ENCODE measurements at regions not wholly inside any gene's neighbourhood (a gene's known extent, or its start where the extent isn't known, plus 50 kb on each side); places are given as distances from the start of the nearest gene placed in this dataset.

DNA sequence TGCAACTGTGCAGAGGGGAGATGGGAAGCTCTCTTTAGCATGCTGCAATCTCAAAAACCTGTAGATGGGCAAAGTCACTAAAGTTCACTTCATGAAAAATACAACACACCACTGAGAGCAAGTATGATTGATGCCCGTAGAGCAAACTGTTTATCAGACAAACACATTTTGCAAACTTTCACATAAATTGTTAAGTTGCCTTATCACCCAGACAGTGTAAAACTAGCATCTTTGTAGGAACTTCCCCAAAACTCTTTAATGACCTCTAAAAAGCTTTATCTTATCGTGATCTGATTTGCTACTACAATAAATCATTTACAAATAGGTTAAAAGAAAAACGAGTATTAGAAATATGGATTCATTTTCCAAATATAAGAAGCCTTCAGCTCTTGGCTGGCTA is 391.0 kb downstream of the LMO4 start:
- Histone ChIP-seq H3K36me3 (ENCODE audit: control insufficient read depth in 2 of 3, insufficient read depth in 3 of 3, low read length in 3 of 3) (no peaks in the 10 kb centered on the region), H3K4me1 (ENCODE audit: control insufficient read depth in 2 of 2, insufficient read depth in 2 of 2, low read length in 2 of 2) (no peaks in the 10 kb centered on the region), H3K27ac (ENCODE audit: low read depth, low read length) (no peak overlapping the region), H3K4me3 (ENCODE audit: low read length) (no peak overlapping the region), H3K27me3 (ENCODE audit: control insufficient read depth in 2 of 2, insufficient read depth in 2 of 2, low read length in 2 of 2) (no peaks in the 10 kb centered on the region), H3K9me3 (ENCODE audit: control insufficient read depth in 2 of 3, low read length in 3 of 3) (no peaks in the 10 kb centered on the region)
- ChIA-PET POLR2A (interaction anchor here (0.9 kb wide), 1 partner anchor 20 kb away, joined by 3 read pairs; no protein-coding TSS in a partner anchor), CTCF (no interaction called here)
- H3K27ac Mint-ChIP-seq, result no peak overlapping the region
- peaks cover 0 to 3% (median 0%) of the 10 kb centered on the region in 5 donors for H3K27me3 Mint-ChIP-seq
- no peaks in the 10 kb centered on the region for H3K4me1 Mint-ChIP-seq
- H3K4me3 Mint-ChIP-seq, result no peak overlapping the region
- intact Hi-C loops (cut with micrococcal nuclease), result no loop called here
- H3K9me3 Mint-ChIP-seq, result no peaks in the 10 kb centered on the region
- H3K36me3 Mint-ChIP-seq, result no peaks in the 10 kb centered on the region
- DNase-seq (no peak), ATAC-seq (no peak)

DNA sequence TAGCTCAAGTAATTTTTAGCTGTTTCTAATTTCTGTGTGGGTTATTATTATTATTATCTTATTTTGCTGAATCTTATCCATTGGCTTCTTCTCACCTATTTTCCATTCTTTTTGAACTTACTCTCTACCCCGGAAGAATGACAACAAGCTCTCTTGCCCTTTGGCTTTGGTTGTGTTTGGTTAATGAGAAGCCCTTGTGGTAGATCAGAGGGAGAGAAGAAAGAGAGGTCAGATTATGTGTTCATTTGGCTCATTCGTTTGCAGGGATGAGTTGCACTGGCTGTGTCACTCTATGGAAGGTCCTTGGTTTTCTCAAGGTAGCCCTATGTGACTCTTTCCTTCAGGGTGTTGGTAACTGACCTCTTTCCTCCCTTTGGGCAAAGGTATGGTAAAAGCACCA is 391.9 kb downstream of the LMO4 start:
- Mint-ChIP-seq H3K4me1 (no peaks in the 10 kb centered on the region), H3K36me3 (no peaks in the 10 kb centered on the region), H3K27me3 (peaks cover 0 to 3% (median 0%) of the 10 kb centered on the region in 5 donors), H3K27ac (no peak overlapping the region), H3K4me3 (no peak overlapping the region), H3K9me3 (peaks cover 0 to 5% (median 0%) of the 10 kb centered on the region in 11 donors)
- Histone ChIP-seq H3K4me1 (ENCODE audit: control insufficient read depth in 2 of 2, insufficient read depth in 2 of 2, low read length in 2 of 2) (no peaks in the 10 kb centered on the region), H3K9me3 (ENCODE audit: control insufficient read depth in 2 of 3, low read length in 3 of 3) (no peaks in the 10 kb centered on the region), H3K36me3 (ENCODE audit: control insufficient read depth in 2 of 3, insufficient read depth in 3 of 3, low read length in 3 of 3) (no peaks in the 10 kb centered on the region), H3K27ac (ENCODE audit: low read depth, low read length) (no peak overlapping the region), H3K27me3 (ENCODE audit: control insufficient read depth in 2 of 2, insufficient read depth in 2 of 2, low read length in 2 of 2) (no peaks in the 10 kb centered on the region), H3K4me3 (ENCODE audit: low read length) (no peak overlapping the region)
- POLR2A ChIA-PET, result no interaction called here
- intact Hi-C loops (cut with micrococcal nuclease), result no loop called here
- ATAC-seq, result no peak
- CTCF ChIA-PET, result interaction anchor here (0.6 kb wide), 1 partner anchor 24 kb away, joined by 3 read pairs; no protein-coding TSS in a partner anchor
- no peak for DNase-seq

GRCh38 chr1:87723193-87723592 is 394.5 kb downstream of the LMO4 start:
- DNase-seq, result no peak
- CTCF ChIA-PET, result no interaction called here
- no peak overlapping the region for H3K27ac Mint-ChIP-seq

GRCh38 chr1:87728169-87728568 is 399.5 kb downstream of the LMO4 start:
- CTCF ChIA-PET, result no interaction called here
- Histone ChIP-seq H3K27ac (ENCODE audit: low read depth, low read length) (no peak overlapping the region), H3K4me1 (ENCODE audit: control insufficient read depth in 2 of 2, insufficient read depth in 2 of 2, low read length in 2 of 2) (no peaks in the 10 kb centered on the region), H3K36me3 (ENCODE audit: control insufficient read depth in 2 of 3, insufficient read depth in 3 of 3, low read length in 3 of 3) (no peaks in the 10 kb centered on the region), H3K4me3 (ENCODE audit: low read length) (no peak overlapping the region), H3K27me3 (ENCODE audit: control insufficient read depth in 2 of 2, insufficient read depth in 2 of 2, low read length in 2 of 2) (no peaks in the 10 kb centered on the region), H3K9me3 (ENCODE audit: control insufficient read depth in 2 of 3, low read length in 3 of 3) (no peaks in the 10 kb centered on the region)
- peaks cover 0 to 5% (median 3%) of the 10 kb centered on the region in 5 donors for H3K27me3 Mint-ChIP-seq
- ATAC-seq (no peak), DNase-seq (no peak)
- intact Hi-C loops (cut with micrococcal nuclease), result no loop called here
- H3K4me1 Mint-ChIP-seq, result no peaks in the 10 kb centered on the region
- H3K4me3 Mint-ChIP-seq, result no peak overlapping the region
- H3K9me3 Mint-ChIP-seq, result peaks cover 0 to 5% (median 0%) of the 10 kb centered on the region in 11 donors
- H3K36me3 Mint-ChIP-seq, result no peaks in the 10 kb centered on the region
- POLR2A ChIA-PET, result no interaction called here
- H3K27ac Mint-ChIP-seq, result no peak overlapping the region

More at GRCh38 chr1:87723193-87723592, 394.5 kb downstream of the LMO4 start:
- H3K27me3 Mint-ChIP-seq, result peaks cover 0 to 3% (median 0%) of the 10 kb centered on the region in 5 donors
- H3K27ac ChIP-seq (ENCODE audit: low read depth, low read length), result no peak overlapping the region
- H3K4me3 ChIP-seq (ENCODE audit: low read length), result no peak overlapping the region
- no peaks in the 10 kb centered on the region for H3K9me3 ChIP-seq (ENCODE audit: control insufficient read depth in 2 of 3, low read length in 3 of 3)
- no peaks in the 10 kb centered on the region for H3K27me3 ChIP-seq (ENCODE audit: control insufficient read depth in 2 of 2, insufficient read depth in 2 of 2, low read length in 2 of 2)
- H3K9me3 Mint-ChIP-seq, result peaks cover 0 to 5% (median 0%) of the 10 kb centered on the region in 11 donors
- H3K36me3 ChIP-seq (ENCODE audit: control insufficient read depth in 2 of 3, insufficient read depth in 3 of 3, low read length in 3 of 3), result no peaks in the 10 kb centered on the region
- no peaks in the 10 kb centered on the region for H3K36me3 Mint-ChIP-seq
- intact Hi-C loops (cut with micrococcal nuclease), result no loop called here
- no peaks in the 10 kb centered on the region for H3K4me1 ChIP-seq (ENCODE audit: control insufficient read depth in 2 of 2, insufficient read depth in 2 of 2, low read length in 2 of 2)
- H3K4me1 Mint-ChIP-seq, result no peaks in the 10 kb centered on the region
- POLR2A ChIA-PET, result no interaction called here
- ATAC-seq, result no peak
- no peak overlapping the region for H3K4me3 Mint-ChIP-seq

DNA sequence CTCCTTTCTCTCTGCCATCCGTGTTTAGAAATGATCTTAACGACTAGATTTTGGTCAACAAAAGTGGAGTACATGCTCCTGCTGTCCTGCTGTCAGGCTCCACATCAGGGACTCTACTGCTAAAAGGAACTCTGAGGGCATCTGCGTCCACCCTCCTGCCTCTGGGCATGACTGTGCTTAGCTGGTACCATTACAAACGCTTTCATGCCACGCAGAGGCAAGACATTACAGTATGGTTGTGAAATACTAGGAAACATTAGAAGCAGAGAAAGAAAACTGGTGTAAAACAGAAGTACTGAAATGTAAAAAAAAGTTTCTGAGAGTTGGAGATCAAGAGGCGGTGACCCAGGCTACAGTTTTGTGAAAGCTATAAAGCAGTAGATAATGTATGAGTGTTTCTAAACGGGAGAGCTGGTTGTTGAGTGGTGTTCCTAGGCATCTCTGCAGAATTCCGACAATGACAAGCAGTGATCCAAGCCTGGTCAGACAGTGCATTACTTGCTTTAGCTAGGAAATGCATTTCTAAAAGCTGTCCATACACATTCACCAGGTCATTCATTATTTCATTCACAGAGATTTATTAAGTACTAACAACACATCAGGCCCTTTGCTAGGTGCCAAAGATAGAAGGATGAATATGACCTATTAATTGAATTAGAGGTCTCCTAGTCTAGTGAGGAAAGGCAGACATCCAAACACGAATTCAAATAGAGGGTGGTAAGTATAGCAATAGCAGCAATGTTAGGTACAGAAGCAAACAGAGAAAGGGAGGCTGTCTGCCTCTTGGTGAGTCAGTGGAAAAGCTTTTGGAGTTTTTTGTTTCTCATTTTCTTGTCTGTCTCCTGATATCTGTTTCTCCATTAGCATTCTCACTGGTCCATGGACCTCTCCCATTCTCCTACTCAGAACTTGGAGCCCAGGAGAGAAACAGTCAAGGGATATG is 401.9 kb downstream of the LMO4 start:
- Mint-ChIP-seq H3K4me1 (no peaks in the 10 kb centered on the region), H3K36me3 (no peaks in the 10 kb centered on the region), H3K4me3 (no peak overlapping the region), H3K9me3 (no peaks in the 10 kb centered on the region), H3K27me3 (peaks cover 0 to 10% (median 0%) of the 10 kb centered on the region in 5 donors), H3K27ac (no peak overlapping the region)
- ATAC-seq (no peak), DNase-seq (no peak)
- Histone ChIP-seq H3K4me3 (ENCODE audit: low read length) (no peak overlapping the region), H3K27me3 (ENCODE audit: control insufficient read depth in 2 of 2, insufficient read depth in 2 of 2, low read length in 2 of 2) (no peaks in the 10 kb centered on the region), H3K9me3 (ENCODE audit: control insufficient read depth in 2 of 3, low read length in 3 of 3) (no peaks in the 10 kb centered on the region), H3K4me1 (ENCODE audit: control insufficient read depth in 2 of 2, insufficient read depth in 2 of 2, low read length in 2 of 2) (no peaks in the 10 kb centered on the region), H3K36me3 (ENCODE audit: control insufficient read depth in 2 of 3, insufficient read depth in 3 of 3, low read length in 3 of 3) (no peaks in the 10 kb centered on the region), H3K27ac (ENCODE audit: low read depth, low read length) (no peak overlapping the region)
- ChIA-PET CTCF (no interaction called here), POLR2A (no interaction called here)
- intact Hi-C loops (cut with micrococcal nuclease), result no loop called here

DNA sequence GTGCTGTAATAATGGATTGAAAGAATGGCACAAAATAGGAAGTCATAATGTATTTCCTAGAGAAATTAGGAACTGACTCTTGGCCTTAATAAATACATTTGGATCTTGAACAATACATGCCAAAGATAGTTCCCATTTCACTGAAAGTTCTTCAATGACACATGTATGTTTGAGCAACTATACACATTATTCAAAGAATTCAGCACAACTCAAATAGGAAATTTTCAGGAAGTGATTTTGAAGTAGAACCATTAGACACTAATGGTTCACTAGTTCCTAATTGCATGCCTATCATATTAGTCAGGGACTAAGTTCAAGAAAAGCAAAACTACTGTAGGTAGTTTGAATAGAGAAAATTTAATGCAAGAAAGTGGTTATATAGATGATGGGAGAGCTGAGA is 404.7 kb downstream of the LMO4 start:
- Histone ChIP-seq H3K4me1 (ENCODE audit: control insufficient read depth in 2 of 2, insufficient read depth in 2 of 2, low read length in 2 of 2) (no peaks in the 10 kb centered on the region), H3K4me3 (ENCODE audit: low read length) (no peak overlapping the region), H3K9me3 (ENCODE audit: control insufficient read depth in 2 of 3, low read length in 3 of 3) (no peaks in the 10 kb centered on the region), H3K36me3 (ENCODE audit: control insufficient read depth in 2 of 3, insufficient read depth in 3 of 3, low read length in 3 of 3) (no peaks in the 10 kb centered on the region), H3K27me3 (ENCODE audit: control insufficient read depth in 2 of 2, insufficient read depth in 2 of 2, low read length in 2 of 2) (no peaks in the 10 kb centered on the region), H3K27ac (ENCODE audit: low read depth, low read length) (no peak overlapping the region)
- H3K27ac Mint-ChIP-seq, result no peak overlapping the region
- no peaks in the 10 kb centered on the region for H3K9me3 Mint-ChIP-seq
- H3K4me1 Mint-ChIP-seq, result no peaks in the 10 kb centered on the region
- DNase-seq (no peak), ATAC-seq (no peak)
- no peaks in the 10 kb centered on the region for H3K36me3 Mint-ChIP-seq
- POLR2A ChIA-PET, result no interaction called here
- intact Hi-C loops (cut with micrococcal nuclease), result no loop called here
- peaks cover 0 to 16% (median 4%) of the 10 kb centered on the region in 5 donors for H3K27me3 Mint-ChIP-seq
- CTCF ChIA-PET, result no interaction called here
- H3K4me3 Mint-ChIP-seq, result no peak overlapping the region

DNA sequence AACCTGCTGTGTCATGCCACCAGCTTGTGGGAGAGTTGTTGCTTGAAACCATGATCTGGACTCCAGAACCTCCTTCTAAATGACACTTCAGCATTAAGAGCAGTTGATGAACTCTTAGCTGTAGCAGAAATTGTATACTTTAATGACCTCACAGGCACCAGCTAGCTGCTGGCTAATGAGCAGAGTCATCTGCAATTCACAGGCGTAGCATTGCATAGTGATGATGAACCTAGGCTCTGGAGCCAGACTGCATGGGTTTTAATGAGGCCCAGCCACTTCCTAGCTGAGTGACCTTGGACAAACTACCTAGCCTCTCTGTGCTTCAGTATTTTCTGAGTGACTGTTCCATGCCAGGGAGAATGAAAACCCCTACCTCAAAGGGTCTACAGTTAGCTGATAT is 407.1 kb downstream of the LMO4 start:
- DNase-seq (no peak), ATAC-seq (no peak)
- no peak overlapping the region for H3K27ac ChIP-seq (ENCODE audit: low read depth, low read length)
- no peaks in the 10 kb centered on the region for H3K4me1 Mint-ChIP-seq
- ChIA-PET CTCF (no interaction called here), POLR2A (no interaction called here)
- intact Hi-C loops (cut with micrococcal nuclease), result no loop called here
- no peaks in the 10 kb centered on the region for H3K27me3 ChIP-seq (ENCODE audit: control insufficient read depth in 2 of 2, insufficient read depth in 2 of 2, low read length in 2 of 2)
- no peak overlapping the region for H3K27ac Mint-ChIP-seq
- no peaks in the 10 kb centered on the region for H3K36me3 Mint-ChIP-seq
- no peaks in the 10 kb centered on the region for H3K4me1 ChIP-seq (ENCODE audit: control insufficient read depth in 2 of 2, insufficient read depth in 2 of 2, low read length in 2 of 2)
- no peaks in the 10 kb centered on the region for H3K9me3 Mint-ChIP-seq
- no peak overlapping the region for H3K4me3 Mint-ChIP-seq
- no peaks in the 10 kb centered on the region for H3K36me3 ChIP-seq (ENCODE audit: control insufficient read depth in 2 of 3, insufficient read depth in 3 of 3, low read length in 3 of 3)
- H3K9me3 ChIP-seq (ENCODE audit: control insufficient read depth in 2 of 3, low read length in 3 of 3), result no peaks in the 10 kb centered on the region
- peaks cover 0 to 16% (median 4%) of the 10 kb centered on the region in 5 donors for H3K27me3 Mint-ChIP-seq
- no peak overlapping the region for H3K4me3 ChIP-seq (ENCODE audit: low read length)
